ENCODE measurements at regions not wholly inside any gene's neighbourhood (a gene's known extent, or its start where the extent isn't known, plus 50 kb on each side); places are given as distances from the start of the nearest gene placed in this dataset.
"Not testable (repeated sequence)": the region's sequence is repeated elsewhere in the genome, so short reads cannot be mapped to it uniquely, and the experiment has no call there.

- H4K91ac ChIP-seq (ENCODE audit: low read length): no peak overlapping the region
- no peak for DNase-seq
- no peak overlapping the region for H2BK12ac ChIP-seq (ENCODE audit: low read length in 2 of 2)
- no peak overlapping the region for H3K27ac ChIP-seq (ENCODE audit: low read length, poor library complexity, severe bottlenecking)
- H3K36me3 ChIP-seq (ENCODE audit: control insufficient read depth in 1 of 2, insufficient read depth in 2 of 2, low read depth in 1 of 2, low read length in 2 of 2): no peaks in the 10 kb centered on the region
- no peaks in the 10 kb centered on the region for H3K79me1 ChIP-seq (replicated peaks; ENCODE audit: low read length, poor library complexity, severe bottlenecking)
- no peaks in the 10 kb centered on the region for H3K9me3 ChIP-seq (ENCODE audit: control insufficient read depth, low read length)
- no peak overlapping the region for H3K23ac ChIP-seq (ENCODE audit: low read length in 2 of 2)
- H3K27me3 ChIP-seq (ENCODE audit: control insufficient read depth in 1 of 2, insufficient read depth in 1 of 2, low read length in 2 of 2): no peaks in the 10 kb centered on the region
- no peak overlapping the region for H3K9ac ChIP-seq (ENCODE audit: low read length)
- H3K4me1 ChIP-seq (ENCODE audit: control insufficient read depth, insufficient read depth, low read depth, low read length): no peaks in the 10 kb centered on the region
- H4K8ac ChIP-seq (ENCODE audit: low read length): no peak overlapping the region
- H3K4me2 ChIP-seq (ENCODE audit: low read length, poor library complexity, severe bottlenecking): no peak overlapping the region
- H3K4ac ChIP-seq (ENCODE audit: low read depth in 1 of 2, low read length in 2 of 2): no peak overlapping the region
- H3K4me3 ChIP-seq (ENCODE audit: insufficient read depth in 1 of 2, low read depth in 1 of 2, low read length in 2 of 2): no peak overlapping the region
- no peak overlapping the region for H2AFZ ChIP-seq (ENCODE audit: low read depth, low read length)
- no peak overlapping the region for H2BK5ac ChIP-seq (ENCODE audit: low read depth, low read length, poor library complexity, severe bottlenecking)
- no peak overlapping the region for H3K18ac ChIP-seq (ENCODE audit: low read depth in 1 of 2, low read length in 2 of 2)
- no peak overlapping the region for H2AK5ac ChIP-seq (ENCODE audit: low read length, severe bottlenecking)
- no peak overlapping the region for H2BK15ac ChIP-seq (ENCODE audit: low read depth, poor library complexity, severe bottlenecking)
- H3K14ac ChIP-seq (ENCODE audit: low read length in 2 of 2): no peak overlapping the region
- no peak overlapping the region for H2BK120ac ChIP-seq (ENCODE audit: low read depth, low read length)
Observed at GRCh38 chr11:87889126-87889525, 286.1 kb downstream of the RAB38 start.

GRCh38 chr11:87885084-87885483 lies 290.2 kb downstream of the RAB38 start:
- not testable (repeated sequence) for H3K27ac ChIP-seq (ENCODE audit: low read length, poor library complexity, severe bottlenecking); H3K4me3 ChIP-seq (ENCODE audit: insufficient read depth in 1 of 2, low read depth in 1 of 2, low read length in 2 of 2); H3K4me2 ChIP-seq (ENCODE audit: low read length, poor library complexity, severe bottlenecking); H3K4ac ChIP-seq (ENCODE audit: low read depth in 1 of 2, low read length in 2 of 2); H3K14ac ChIP-seq (ENCODE audit: low read length in 2 of 2); H2BK5ac ChIP-seq (ENCODE audit: low read depth, low read length, poor library complexity, severe bottlenecking); H3K23ac ChIP-seq (ENCODE audit: low read length in 2 of 2); H3K79me1 ChIP-seq (replicated peaks; ENCODE audit: low read length, poor library complexity, severe bottlenecking); H3K4me1 ChIP-seq (ENCODE audit: control insufficient read depth, insufficient read depth, low read depth, low read length); H2BK120ac ChIP-seq (ENCODE audit: low read depth, low read length); H2BK15ac ChIP-seq (ENCODE audit: low read depth, poor library complexity, severe bottlenecking); H4K91ac ChIP-seq (ENCODE audit: low read length); H3K36me3 ChIP-seq (ENCODE audit: control insufficient read depth in 1 of 2, insufficient read depth in 2 of 2, low read depth in 1 of 2, low read length in 2 of 2); H3K9me3 ChIP-seq (ENCODE audit: control insufficient read depth, low read length); H4K8ac ChIP-seq (ENCODE audit: low read length); H3K27me3 ChIP-seq (ENCODE audit: control insufficient read depth in 1 of 2, insufficient read depth in 1 of 2, low read length in 2 of 2); H2AK5ac ChIP-seq (ENCODE audit: low read length, severe bottlenecking); H2BK12ac ChIP-seq (ENCODE audit: low read length in 2 of 2); H3K9ac ChIP-seq (ENCODE audit: low read length); H2AFZ ChIP-seq (ENCODE audit: low read depth, low read length); H3K18ac ChIP-seq (ENCODE audit: low read depth in 1 of 2, low read length in 2 of 2); DNase-seq
- WGBS: no CpG with 5 or more reads among the region's 1 CpG

DNA sequence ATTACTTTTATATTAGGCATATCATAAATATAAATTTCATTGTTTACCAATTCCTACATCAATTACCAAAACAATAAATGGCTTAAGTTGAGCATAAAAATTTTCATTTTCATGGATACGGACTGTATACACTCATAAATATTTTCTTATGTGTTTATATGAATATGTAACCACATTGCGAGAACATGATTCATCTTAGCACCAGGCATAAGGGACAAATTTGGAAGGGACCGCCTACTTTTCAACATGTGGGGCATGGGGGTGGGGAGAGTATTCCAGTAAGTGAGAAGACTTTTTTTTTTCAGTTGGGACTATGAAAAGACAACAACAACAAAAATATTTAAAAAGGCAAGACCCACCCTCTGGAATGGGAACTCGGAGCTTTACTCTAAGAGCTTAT lies 296.1 kb downstream of the RAB38 start:
- no peak for DNase-seq
- no peak overlapping the region for H3K4ac ChIP-seq (ENCODE audit: low read depth in 1 of 2, low read length in 2 of 2)
- no peak overlapping the region for H3K4me2 ChIP-seq (ENCODE audit: low read length, poor library complexity, severe bottlenecking)
- H4K91ac ChIP-seq (ENCODE audit: low read length): no peak overlapping the region
- no peak overlapping the region for H2AK5ac ChIP-seq (ENCODE audit: low read length, severe bottlenecking)
- peak overlapping the region; percentile 44 for H3K9ac ChIP-seq (ENCODE audit: low read length)
- H2BK120ac ChIP-seq (ENCODE audit: low read depth, low read length): no peak overlapping the region
- H2BK12ac ChIP-seq (ENCODE audit: low read length in 2 of 2): no peak overlapping the region
- H3K36me3 ChIP-seq (ENCODE audit: control insufficient read depth in 1 of 2, insufficient read depth in 2 of 2, low read depth in 1 of 2, low read length in 2 of 2): no peaks in the 10 kb centered on the region
- no peak overlapping the region for H4K8ac ChIP-seq (ENCODE audit: low read length)
- 96% methylated on average over 3 of the region's 4 CpGs for WGBS
- H3K4me3 ChIP-seq (ENCODE audit: insufficient read depth in 1 of 2, low read depth in 1 of 2, low read length in 2 of 2): no peak overlapping the region
- H3K18ac ChIP-seq (ENCODE audit: low read depth in 1 of 2, low read length in 2 of 2): no peak overlapping the region
- H3K9me3 ChIP-seq (ENCODE audit: control insufficient read depth, low read length): no peaks in the 10 kb centered on the region
- H2BK5ac ChIP-seq (ENCODE audit: low read depth, low read length, poor library complexity, severe bottlenecking): no peak overlapping the region
- no peaks in the 10 kb centered on the region for H3K27me3 ChIP-seq (ENCODE audit: control insufficient read depth in 1 of 2, insufficient read depth in 1 of 2, low read length in 2 of 2)
- H3K14ac ChIP-seq (ENCODE audit: low read length in 2 of 2): no peak overlapping the region
- H3K4me1 ChIP-seq (ENCODE audit: control insufficient read depth, insufficient read depth, low read depth, low read length): no peaks in the 10 kb centered on the region
- no peak overlapping the region for H3K27ac ChIP-seq (ENCODE audit: low read length, poor library complexity, severe bottlenecking)
- H3K79me1 ChIP-seq (replicated peaks; ENCODE audit: low read length, poor library complexity, severe bottlenecking): no peaks in the 10 kb centered on the region
- H3K23ac ChIP-seq (ENCODE audit: low read length in 2 of 2): no peak overlapping the region
- no peak overlapping the region for H2AFZ ChIP-seq (ENCODE audit: low read depth, low read length)
- no peak overlapping the region for H2BK15ac ChIP-seq (ENCODE audit: low read depth, poor library complexity, severe bottlenecking)

GRCh38 chr11:87878373-87878825 lies 296.8 kb downstream of the RAB38 start:
- H2AK5ac ChIP-seq (ENCODE audit: low read length, severe bottlenecking): no peak overlapping the region
- no peaks in the 10 kb centered on the region for H3K36me3 ChIP-seq (ENCODE audit: control insufficient read depth in 1 of 2, insufficient read depth in 2 of 2, low read depth in 1 of 2, low read length in 2 of 2)
- H3K4me1 ChIP-seq (ENCODE audit: control insufficient read depth, insufficient read depth, low read depth, low read length): no peaks in the 10 kb centered on the region
- H4K8ac ChIP-seq (ENCODE audit: low read length): no peak overlapping the region
- H3K4ac ChIP-seq (ENCODE audit: low read depth in 1 of 2, low read length in 2 of 2): no peak overlapping the region
- H3K27ac ChIP-seq (ENCODE audit: low read length, poor library complexity, severe bottlenecking): no peak overlapping the region
- H3K14ac ChIP-seq (ENCODE audit: low read length in 2 of 2): no peak overlapping the region
- no peak overlapping the region for H2AFZ ChIP-seq (ENCODE audit: low read depth, low read length)
- no peak overlapping the region for H3K23ac ChIP-seq (ENCODE audit: low read length in 2 of 2)
- H2BK12ac ChIP-seq (ENCODE audit: low read length in 2 of 2): no peak overlapping the region
- no peaks in the 10 kb centered on the region for H3K79me1 ChIP-seq (replicated peaks; ENCODE audit: low read length, poor library complexity, severe bottlenecking)
- H2BK120ac ChIP-seq (ENCODE audit: low read depth, low read length): no peak overlapping the region
- no peak overlapping the region for H3K4me3 ChIP-seq (ENCODE audit: insufficient read depth in 1 of 2, low read depth in 1 of 2, low read length in 2 of 2)
- peak; percentile 30 for DNase-seq
- H3K9me3 ChIP-seq (ENCODE audit: control insufficient read depth, low read length): no peaks in the 10 kb centered on the region
- 96% methylated on average over 2 of the region's 2 CpGs for WGBS
- no peak overlapping the region for H2BK5ac ChIP-seq (ENCODE audit: low read depth, low read length, poor library complexity, severe bottlenecking)
- H2BK15ac ChIP-seq (ENCODE audit: low read depth, poor library complexity, severe bottlenecking): no peak overlapping the region
- no peaks in the 10 kb centered on the region for H3K27me3 ChIP-seq (ENCODE audit: control insufficient read depth in 1 of 2, insufficient read depth in 1 of 2, low read length in 2 of 2)
- peak overlapping the region; percentile 44 for H3K9ac ChIP-seq (ENCODE audit: low read length)
- H3K18ac ChIP-seq (ENCODE audit: low read depth in 1 of 2, low read length in 2 of 2): no peak overlapping the region
- no peak overlapping the region for H4K91ac ChIP-seq (ENCODE audit: low read length)
- no peak overlapping the region for H3K4me2 ChIP-seq (ENCODE audit: low read length, poor library complexity, severe bottlenecking)
